Thymus (tissue), 11 donors: ENCODE measurements at regions not wholly inside any gene's neighbourhood (a gene's known extent, or its start where the extent isn't known, plus 50 kb on each side); places are given as distances from the start of the nearest gene placed in this dataset.

ENCODE experiments used
- DNase-seq, 9 donors: peaks; one replicate each; pipeline ENCODE4 v3.0.0-alpha.2; 2013; ENCODE audit warnings: low spot score in 9 of 9, low read depth in 6 of 9, missing footprints in 1 of 9
- H3K27ac ChIP-seq, 2 donors: one replicate each; pipeline ENCODE4 v1.5.1; 2013; ENCODE audit warnings: control low read depth in 1 of 2, low read depth in 1 of 2, low read length in 1 of 2, mild to moderate bottlenecking in 1 of 2, moderate library complexity in 1 of 2
- H3K27me3 ChIP-seq, 2 donors: one replicate each; pipeline ENCODE4 v1.5.1; 2013; ENCODE audit warnings: low read length in 1 of 2; ENCODE audit not compliant: control insufficient read depth in 2 of 2, insufficient read depth in 1 of 2
- H3K36me3 ChIP-seq, 2 donors: one replicate each; pipeline ENCODE4 v1.5.1; 2013; ENCODE audit warnings: low read length in 1 of 2, mild to moderate bottlenecking in 1 of 2, moderate library complexity in 1 of 2; ENCODE audit not compliant: control insufficient read depth in 2 of 2, insufficient read depth in 2 of 2
- H3K4me1 ChIP-seq, 2 donors: one replicate each; pipeline ENCODE4 v1.5.1; 2013; ENCODE audit warnings: low read length in 2 of 2; ENCODE audit not compliant: control insufficient read depth in 2 of 2, insufficient read depth in 2 of 2
- H3K4me3 ChIP-seq, 2 donors: one replicate each; pipeline ENCODE4 v1.5.1; 2013; ENCODE audit warnings: low read length in 2 of 2, control low read depth in 1 of 2, mild to moderate bottlenecking in 1 of 2
- H3K9me3 ChIP-seq, 2 donors: one replicate each; pipeline ENCODE4 v1.5.1; 2013; ENCODE audit warnings: low read length in 1 of 2, mild to moderate bottlenecking in 1 of 2; ENCODE audit not compliant: control insufficient read depth in 2 of 2, insufficient read depth in 1 of 2
- WGBS: extraction: QIAGEN DNeasy Blood & Tissue Kit; methylation state at CpG from one replicate; pipeline ENCODE4 v1.1.7; 2013; 5-methylcytosine and 5-hydroxymethylcytosine counted together
- donor health status: healthy.

DNA sequence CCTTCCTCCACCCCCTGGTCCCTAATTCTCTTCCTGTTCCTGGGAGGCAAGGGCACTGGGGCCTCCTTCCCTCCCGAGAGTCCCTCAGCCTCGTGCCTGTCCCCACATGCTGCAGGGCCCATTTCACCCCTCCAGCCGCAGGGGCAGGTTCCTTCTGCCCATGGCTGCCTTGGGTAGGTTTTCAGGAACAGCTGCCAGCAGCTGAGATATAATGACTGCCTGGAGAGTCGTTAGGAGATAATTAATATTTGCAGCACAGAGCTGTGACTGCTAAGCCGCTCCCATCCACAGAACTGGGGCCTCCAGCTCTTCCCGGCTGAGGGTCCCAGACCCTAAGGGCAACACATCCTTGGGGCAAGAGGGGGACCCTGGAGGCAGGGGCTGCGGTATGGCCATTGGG is 211.9 kb upstream of the LHX5 start:
- DNase-seq: no peak
- no peak overlapping the region for H3K4me3 ChIP-seq
- WGBS: 50% methylated on average over 7 of the region's 7 CpGs
- H3K9me3 ChIP-seq: no peaks in the 10 kb centered on the region
- H3K27ac ChIP-seq: no peak overlapping the region
- H3K4me1 ChIP-seq: no peaks in the 10 kb centered on the region
- H3K27me3 ChIP-seq: no peaks in the 10 kb centered on the region
- H3K36me3 ChIP-seq: no peaks in the 10 kb centered on the region

DNA sequence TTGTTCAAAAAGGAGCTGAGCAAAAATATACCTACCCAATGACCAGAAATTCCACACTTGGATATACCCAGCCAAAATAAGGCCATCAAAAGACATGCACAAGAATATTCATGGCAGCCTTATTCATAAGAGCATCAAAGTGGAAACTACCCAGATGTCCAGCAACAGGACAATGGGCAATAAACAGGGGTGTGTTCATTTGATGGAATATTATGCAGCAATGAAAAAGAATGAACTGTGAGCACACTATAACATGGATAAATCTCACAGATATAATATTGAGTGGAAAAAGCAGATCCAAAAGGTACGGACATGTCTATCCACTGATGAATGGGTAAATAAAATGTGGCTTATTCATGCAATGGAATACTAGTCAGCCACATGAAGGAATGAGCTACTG is 209.2 kb upstream of the LHX5 start:
- 97% methylated on average over 1 of the region's 1 CpG for WGBS
- Histone ChIP-seq H3K27me3 (no peaks in the 10 kb centered on the region), H3K27ac (no peak overlapping the region)

DNA sequence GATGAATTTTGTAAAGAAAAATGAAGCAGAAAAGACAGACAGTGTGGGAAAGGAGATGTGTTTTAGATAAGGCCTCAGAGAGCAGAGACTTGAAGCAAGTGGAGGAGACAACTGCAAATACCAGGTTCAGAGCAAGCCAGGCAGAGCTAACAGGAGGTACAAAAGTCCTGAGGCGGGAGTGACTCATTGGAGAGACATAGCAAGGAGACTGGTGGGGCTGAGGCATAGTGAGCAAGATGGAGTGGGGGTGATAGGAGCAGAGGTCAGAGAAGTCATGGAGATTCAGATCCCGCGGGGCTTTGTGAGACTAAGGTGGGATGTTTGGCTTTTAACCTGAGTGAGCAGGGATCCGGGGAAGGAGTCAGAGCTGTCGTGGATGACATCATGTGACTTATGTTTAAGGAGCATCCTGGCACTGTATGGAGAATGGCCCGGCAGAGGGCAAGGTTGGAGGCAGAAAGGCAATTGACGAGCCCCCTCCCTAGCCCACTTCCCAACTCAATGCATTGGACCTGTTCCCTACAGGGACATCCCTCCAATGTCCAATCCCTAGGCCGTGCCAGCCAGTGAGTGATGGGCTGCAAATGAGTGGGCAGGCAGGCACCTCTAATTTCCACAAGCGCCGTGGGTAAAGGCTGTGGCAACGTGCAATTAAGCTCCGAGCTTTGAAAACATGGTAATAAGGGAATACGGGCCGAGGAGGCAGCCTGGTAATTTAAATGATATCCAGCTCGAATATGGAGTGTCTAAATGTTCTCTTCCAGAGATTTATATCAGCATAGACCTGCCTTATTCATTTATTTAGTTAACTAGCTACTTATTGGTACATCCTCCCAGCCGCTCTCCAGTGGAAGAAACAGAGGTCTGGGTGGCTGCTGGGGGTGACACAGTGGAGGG is 206.8 kb upstream of the LHX5 start:
- no peaks in the 10 kb centered on the region for H3K36me3 ChIP-seq
- peaks cover 0 to 3% of the 10 kb centered on the region in 2 donors for H3K27me3 ChIP-seq
- WGBS: 83% methylated on average over 16 of the region's 16 CpGs
- no peak for DNase-seq
- H3K9me3 ChIP-seq: no peaks in the 10 kb centered on the region
- H3K4me3 ChIP-seq: no peak overlapping the region
- no peak overlapping the region for H3K27ac ChIP-seq
- no peaks in the 10 kb centered on the region for H3K4me1 ChIP-seq

More for the DNA sequence above, 209.2 kb upstream of the LHX5 start:
- H3K36me3 ChIP-seq: no peaks in the 10 kb centered on the region
- H3K4me3 ChIP-seq: no peak overlapping the region
- DNase-seq: no peak
- H3K4me1 ChIP-seq: no peaks in the 10 kb centered on the region
- H3K9me3 ChIP-seq: no peaks in the 10 kb centered on the region

DNA sequence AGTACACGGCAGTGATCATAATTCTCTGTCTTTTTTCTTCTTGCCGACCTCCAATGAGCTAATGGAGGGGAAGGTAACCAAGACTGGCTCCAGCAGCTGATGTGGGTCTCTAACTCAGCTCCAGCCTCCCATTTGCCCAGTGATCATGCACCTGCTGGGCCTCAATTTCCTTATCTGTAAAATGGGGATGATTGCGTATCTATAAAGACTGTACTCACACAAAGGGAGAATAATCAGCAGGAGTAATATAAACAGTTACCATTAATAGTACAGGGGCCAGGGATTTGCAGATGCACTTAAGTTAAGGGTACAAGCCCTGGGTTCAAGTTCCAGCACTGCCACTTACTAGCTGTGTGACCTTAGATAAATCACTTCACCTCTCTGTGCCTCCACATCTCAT is 204.9 kb upstream of the LHX5 start:
- Histone ChIP-seq H3K9me3 (no peaks in the 10 kb centered on the region), H3K27me3 (peaks cover 0 to 7% of the 10 kb centered on the region in 2 donors), H3K27ac (no peak overlapping the region), H3K4me1 (no peaks in the 10 kb centered on the region), H3K4me3 (no peak overlapping the region), H3K36me3 (no peaks in the 10 kb centered on the region)
- WGBS: 84% methylated on average over 3 of the region's 3 CpGs
- DNase-seq: no peak

DNA sequence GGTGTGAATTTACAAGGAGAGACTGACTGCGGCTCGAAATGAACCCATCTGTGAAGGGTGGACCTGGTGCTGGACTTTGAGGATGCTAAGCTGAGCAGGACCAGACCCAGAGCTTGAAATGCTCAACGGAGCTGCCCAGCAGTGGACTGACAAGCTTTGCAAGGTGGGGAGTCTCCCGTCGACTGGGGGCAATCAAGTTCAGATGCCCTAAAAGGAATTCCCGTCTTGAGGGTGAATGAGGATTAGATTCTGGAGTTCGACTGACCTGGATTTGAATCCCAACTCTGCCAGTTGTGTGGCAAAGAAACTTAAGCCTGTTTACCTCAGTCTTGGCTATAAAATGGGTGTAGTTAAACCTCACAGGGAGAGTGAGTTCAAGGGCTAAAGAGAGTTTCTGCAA is 204.4 kb upstream of the LHX5 start:
- no peak overlapping the region for H3K27ac ChIP-seq
- no peak for DNase-seq
- H3K36me3 ChIP-seq: no peaks in the 10 kb centered on the region
- peaks cover 0 to 11% of the 10 kb centered on the region in 2 donors for H3K27me3 ChIP-seq
- 94% methylated on average over 7 of the region's 7 CpGs for WGBS
- no peaks in the 10 kb centered on the region for H3K9me3 ChIP-seq
- H3K4me3 ChIP-seq: no peak overlapping the region
- no peaks in the 10 kb centered on the region for H3K4me1 ChIP-seq

DNA sequence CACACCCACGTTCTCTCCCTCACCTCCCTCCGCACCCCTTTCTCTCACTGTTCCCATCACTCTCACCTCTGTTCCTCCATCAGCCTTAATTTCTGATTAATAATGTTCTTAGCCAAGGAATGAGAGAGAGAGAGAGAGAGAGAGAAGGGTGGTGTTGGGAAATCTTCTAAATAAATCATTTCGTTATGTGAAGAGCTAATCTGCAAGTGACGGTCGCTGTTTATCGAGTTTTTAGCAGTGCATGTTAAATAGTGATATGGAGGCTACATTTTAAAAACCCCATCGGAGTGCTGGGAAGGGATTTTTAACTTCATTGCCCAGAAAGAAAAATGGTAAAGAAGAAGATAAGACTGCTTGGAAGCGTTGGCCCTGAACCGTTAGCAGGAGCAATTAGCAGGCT is 203.3 kb upstream of the LHX5 start:
- DNase-seq: no peak
- Histone ChIP-seq H3K27me3 (peaks cover 0 to 18% of the 10 kb centered on the region in 2 donors), H3K9me3 (no peaks in the 10 kb centered on the region), H3K4me1 (no peaks in the 10 kb centered on the region), H3K4me3 (no peak overlapping the region), H3K36me3 (no peaks in the 10 kb centered on the region), H3K27ac (no peak overlapping the region)
- 63% methylated on average over 9 of the region's 9 CpGs for WGBS

DNA sequence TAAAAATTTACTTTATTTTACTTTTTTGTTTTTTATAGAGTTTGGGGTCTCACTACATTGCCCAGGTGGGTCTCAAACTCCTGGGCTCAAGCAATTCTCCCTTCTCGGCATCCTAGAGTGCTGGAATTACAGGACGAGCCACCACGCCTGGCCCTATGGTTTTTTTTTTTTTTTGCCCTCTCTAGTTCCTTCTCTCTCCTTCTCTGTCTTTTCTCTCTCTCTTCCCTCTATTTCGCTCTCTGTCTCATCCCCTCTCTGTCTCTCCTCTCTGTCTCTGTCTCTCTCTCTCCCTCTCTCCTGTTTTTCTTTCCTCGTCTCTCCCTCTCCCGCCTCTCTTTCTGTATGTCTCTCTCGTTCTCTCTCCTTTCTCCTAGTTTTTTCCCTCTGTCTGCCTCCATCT is 202.6 kb upstream of the LHX5 start:
- no peak overlapping the region for H3K4me3 ChIP-seq
- peaks cover 2 to 25% of the 10 kb centered on the region in 2 donors for H3K27me3 ChIP-seq
- DNase-seq: no peak
- H3K36me3 ChIP-seq: no peaks in the 10 kb centered on the region
- no peaks in the 10 kb centered on the region for H3K4me1 ChIP-seq
- no peaks in the 10 kb centered on the region for H3K9me3 ChIP-seq
- no peak overlapping the region for H3K27ac ChIP-seq
- 86% methylated on average over 7 of the region's 7 CpGs for WGBS

DNA sequence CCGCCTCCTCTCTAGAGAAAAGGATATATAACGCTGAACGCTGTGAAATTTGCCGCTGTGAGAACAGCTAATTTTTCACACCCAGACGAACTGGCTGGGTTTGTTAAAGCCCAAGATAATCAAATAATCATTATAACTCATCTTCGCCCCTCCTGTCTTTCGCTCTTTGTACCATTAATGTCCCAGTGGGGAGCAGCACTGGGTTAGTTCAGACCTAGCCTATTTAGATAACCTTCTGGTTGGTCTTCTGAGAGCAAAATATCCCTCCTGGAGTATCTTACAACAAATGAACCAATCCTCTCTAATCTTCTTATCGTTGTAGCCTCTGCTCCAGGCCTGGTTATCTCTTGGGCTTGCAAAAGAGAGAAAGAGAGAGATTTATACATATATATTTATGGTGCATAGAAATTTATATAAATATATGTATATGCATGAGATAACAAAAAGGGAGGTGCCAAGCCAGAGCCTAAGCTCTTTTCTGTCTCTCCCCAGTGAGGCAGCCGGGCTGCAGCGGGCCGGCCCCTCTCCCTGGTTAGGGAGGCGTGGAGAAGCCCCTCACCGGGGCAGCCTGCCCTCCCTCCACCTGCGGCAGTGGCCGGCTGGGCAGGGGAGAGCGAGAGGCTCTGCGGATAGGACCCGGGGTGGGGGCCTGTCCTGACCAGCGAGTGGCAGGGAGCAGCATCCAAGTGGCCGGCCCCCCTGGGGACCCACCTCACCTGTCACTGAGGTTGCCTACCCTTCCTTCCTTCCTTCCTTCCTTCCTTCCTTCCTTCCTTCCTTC is 202.0 kb upstream of the LHX5 start:
- H3K27ac ChIP-seq: no peak overlapping the region
- H3K4me1 ChIP-seq: no peaks in the 10 kb centered on the region
- H3K36me3 ChIP-seq: no peaks in the 10 kb centered on the region
- H3K27me3 ChIP-seq: peaks cover 2 to 29% of the 10 kb centered on the region in 2 donors
- no peaks in the 10 kb centered on the region for H3K9me3 ChIP-seq
- H3K4me3 ChIP-seq: no peak overlapping the region
- WGBS: 80% methylated on average over 20 of the region's 20 CpGs
- DNase-seq: no peak

DNA sequence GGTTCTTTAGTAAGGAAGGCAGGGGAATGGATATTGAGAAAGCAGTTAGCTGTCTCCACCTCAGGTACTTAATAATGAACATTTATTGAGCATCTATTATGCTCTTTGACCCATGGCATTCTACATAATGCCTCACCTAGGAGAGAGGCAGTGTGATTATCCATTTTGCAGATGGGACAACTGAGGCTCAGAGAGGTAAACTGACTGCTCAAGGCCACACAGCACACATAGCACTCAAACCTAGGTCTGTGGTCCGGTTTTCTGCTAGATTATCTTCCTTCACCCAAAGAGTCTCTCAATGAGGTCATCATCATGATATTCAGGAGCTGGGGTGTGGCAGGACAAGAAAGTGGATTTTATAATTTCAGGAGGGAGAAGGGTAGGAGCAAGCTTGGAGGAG is 199.1 kb upstream of the LHX5 start:
- 93% methylated on average over 1 of the region's 1 CpG for WGBS
- Histone ChIP-seq H3K27me3 (peaks cover 5 to 44% of the 10 kb centered on the region in 2 donors), H3K27ac (no peak overlapping the region), H3K4me3 (no peak overlapping the region), H3K9me3 (no peaks in the 10 kb centered on the region), H3K4me1 (no peaks in the 10 kb centered on the region), H3K36me3 (no peaks in the 10 kb centered on the region)
- no peak for DNase-seq
